ENCODE measurements at regions not wholly inside any gene's neighbourhood (a gene's known extent, or its start where the extent isn't known, plus 50 kb on each side); places are given as distances from the start of the nearest gene placed in this dataset.

DNA sequence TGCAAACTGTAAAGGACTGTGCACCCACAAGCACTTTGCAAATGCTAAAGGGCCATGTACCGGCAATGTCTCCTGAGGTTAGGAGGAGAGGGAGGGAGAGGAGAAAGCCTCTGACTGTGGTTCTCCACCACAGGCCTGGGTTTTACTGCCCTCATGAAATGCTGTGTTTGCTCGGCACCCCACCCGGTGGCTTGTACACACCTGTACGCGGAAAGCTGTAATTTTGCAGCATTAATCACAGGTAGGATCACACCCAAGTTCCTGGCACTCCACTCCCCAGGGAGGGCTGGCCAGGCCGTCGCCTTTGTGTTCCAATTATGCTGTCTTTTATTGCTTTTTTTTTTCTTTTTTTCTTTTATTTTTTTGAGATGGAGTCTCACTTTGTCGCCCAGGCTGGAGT, 78.5 kb upstream of the MYL10 start:
- TF ChIP-seq, protein P1, sequence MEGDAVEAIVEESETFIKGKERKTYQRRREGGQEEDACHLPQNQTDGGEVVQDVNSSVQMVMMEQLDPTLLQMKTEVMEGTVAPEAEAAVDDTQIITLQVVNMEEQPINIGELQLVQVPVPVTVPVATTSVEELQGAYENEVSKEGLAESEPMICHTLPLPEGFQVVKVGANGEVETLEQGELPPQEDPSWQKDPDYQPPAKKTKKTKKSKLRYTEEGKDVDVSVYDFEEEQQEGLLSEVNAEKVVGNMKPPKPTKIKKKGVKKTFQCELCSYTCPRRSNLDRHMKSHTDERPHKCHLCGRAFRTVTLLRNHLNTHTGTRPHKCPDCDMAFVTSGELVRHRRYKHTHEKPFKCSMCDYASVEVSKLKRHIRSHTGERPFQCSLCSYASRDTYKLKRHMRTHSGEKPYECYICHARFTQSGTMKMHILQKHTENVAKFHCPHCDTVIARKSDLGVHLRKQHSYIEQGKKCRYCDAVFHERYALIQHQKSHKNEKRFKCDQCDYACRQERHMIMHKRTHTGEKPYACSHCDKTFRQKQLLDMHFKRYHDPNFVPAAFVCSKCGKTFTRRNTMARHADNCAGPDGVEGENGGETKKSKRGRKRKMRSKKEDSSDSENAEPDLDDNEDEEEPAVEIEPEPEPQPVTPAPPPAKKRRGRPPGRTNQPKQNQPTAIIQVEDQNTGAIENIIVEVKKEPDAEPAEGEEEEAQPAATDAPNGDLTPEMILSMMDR (IDR thresholded peaks at IDR 0.05; ENCODE audit: low read length): no peak
- no peak for TF ChIP-seq EZH2 (IDR thresholded peaks at IDR 0.05; ENCODE audit: borderline replicate concordance, low read length)

Measured in OCI-LY1 (cell line).